Progenitor cell of endocrine pancreas (in vitro differentiated cells): ENCODE measurements at regions not wholly inside any gene's neighbourhood (a gene's known extent, or its start where the extent isn't known, plus 50 kb on each side); places are given as distances from the start of the nearest gene placed in this dataset.

ENCODE experiments used
- DNase-seq: peaks from one replicate; pipeline ENCODE4 v3.0.0; 2021; ENCODE audit warnings: low spot score; ENCODE audit not compliant: unreplicated experiment
- H3K27ac Mint-ChIP-seq: 2 replicates; pipeline ENCODE4 v1.8.0; 2021; ENCODE audit warnings: mild to moderate bottlenecking, moderate library complexity, mixed read lengths
- H3K27me3 Mint-ChIP-seq: 2 replicates; pipeline ENCODE4 v1.8.0; 2021; ENCODE audit warnings: mixed read lengths
- H3K36me3 Mint-ChIP-seq: 2 replicates; pipeline ENCODE4 v1.8.0; 2022; ENCODE audit warnings: mixed read lengths; ENCODE audit not compliant: insufficient read depth
- H3K4me1 Mint-ChIP-seq: 2 replicates; pipeline ENCODE4 v1.8.0; 2021; ENCODE audit warnings: low read depth, mixed read lengths
- H3K4me3 Mint-ChIP-seq: 2 replicates; pipeline ENCODE4 v1.8.0; 2021; ENCODE audit warnings: low read depth, mild to moderate bottlenecking, moderate library complexity, mixed read lengths
- H3K9me3 Mint-ChIP-seq: 2 replicates; pipeline ENCODE4 v1.8.0; 2021; ENCODE audit warnings: low read depth, mixed read lengths
- CTCF ChIP-seq: fragments of 200-600 bp; sonication (generic); IDR thresholded peaks from one replicate; pipeline ENCODE4 v1.5.0; 2021; ENCODE audit warnings: antibody characterized with exemption, mild to moderate bottlenecking; ENCODE audit not compliant: unreplicated experiment

- no peak overlapping the region for H3K27ac Mint-ChIP-seq
- no peak for DNase-seq
- no peaks in the 10 kb centered on the region for H3K9me3 Mint-ChIP-seq
- no peak for TF ChIP-seq CTCF
- H3K4me3 Mint-ChIP-seq = no peak overlapping the region
- peaks cover 68% of the 10 kb centered on the region for H3K27me3 Mint-ChIP-seq
- H3K36me3 Mint-ChIP-seq = no peaks in the 10 kb centered on the region
- H3K4me1 Mint-ChIP-seq = no peaks in the 10 kb centered on the region
Measured at GRCh38 chr1:18548643-18549042, 67.9 kb downstream of the KLHDC7A start.

- H3K4me1 Mint-ChIP-seq = no peaks in the 10 kb centered on the region
- H3K27me3 Mint-ChIP-seq = peaks cover 70% of the 10 kb centered on the region
- H3K9me3 Mint-ChIP-seq = no peaks in the 10 kb centered on the region
- H3K4me3 Mint-ChIP-seq = no peak overlapping the region
- no peak for DNase-seq
- H3K27ac Mint-ChIP-seq = no peak overlapping the region
- no peak for TF ChIP-seq CTCF
- H3K36me3 Mint-ChIP-seq = no peaks in the 10 kb centered on the region
Measured at GRCh38 chr1:18549106-18549505, 68.4 kb downstream of the KLHDC7A start.

DNA sequence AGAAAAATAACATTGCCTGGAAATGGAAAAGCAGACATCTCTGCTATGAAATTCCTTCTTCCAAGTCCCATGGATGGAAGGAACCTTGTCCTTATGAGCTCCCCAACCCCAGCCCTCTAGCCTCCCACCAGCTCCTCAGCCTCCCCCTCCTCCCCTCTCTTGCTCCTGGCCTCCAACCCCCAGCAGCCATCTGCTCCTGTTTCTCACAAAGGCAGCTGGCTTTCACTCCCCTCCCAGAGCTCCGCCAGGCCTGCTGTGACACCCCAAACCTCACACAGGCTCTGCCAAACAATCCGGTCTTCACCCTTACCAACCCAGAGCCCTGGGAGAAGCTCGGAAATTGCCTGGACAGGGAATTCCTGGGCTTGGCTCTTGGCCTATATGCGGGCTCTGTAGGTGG, 69.2 kb downstream of the KLHDC7A start:
- no peaks in the 10 kb centered on the region for H3K9me3 Mint-ChIP-seq
- no peak overlapping the region for H3K27ac Mint-ChIP-seq
- H3K4me3 Mint-ChIP-seq = no peak overlapping the region
- H3K27me3 Mint-ChIP-seq = peaks cover 73% of the 10 kb centered on the region
- no peak for TF ChIP-seq CTCF
- no peak for DNase-seq
- H3K36me3 Mint-ChIP-seq = no peaks in the 10 kb centered on the region
- no peaks in the 10 kb centered on the region for H3K4me1 Mint-ChIP-seq

DNA sequence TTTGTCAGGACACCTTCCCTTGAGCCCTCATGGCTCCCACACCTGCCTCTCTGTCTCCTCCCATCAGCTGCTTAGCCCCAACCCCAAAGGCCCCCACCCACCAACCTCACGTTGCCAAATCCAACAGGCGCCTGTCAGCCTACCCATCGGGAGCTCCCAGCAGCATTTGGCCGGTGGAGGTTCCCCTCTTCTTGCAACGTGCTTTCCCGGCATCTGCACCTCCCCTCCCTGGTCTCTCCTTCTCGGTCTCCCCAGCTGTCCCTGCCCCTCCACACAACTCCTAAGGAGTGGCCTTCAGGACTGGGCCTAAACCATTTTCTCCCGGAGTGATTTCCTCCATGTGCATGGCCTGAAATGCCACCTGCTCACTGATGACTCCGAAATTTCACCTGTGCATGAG, 71.9 kb downstream of the KLHDC7A start:
- Mint-ChIP-seq H3K27me3 (peaks cover 63% of the 10 kb centered on the region), H3K4me3 (no peak overlapping the region), H3K4me1 (peaks cover 3% of the 10 kb centered on the region), H3K27ac (no peak overlapping the region), H3K9me3 (no peaks in the 10 kb centered on the region), H3K36me3 (no peaks in the 10 kb centered on the region)
- TF ChIP-seq CTCF = no peak
- DNase-seq = no peak

DNA sequence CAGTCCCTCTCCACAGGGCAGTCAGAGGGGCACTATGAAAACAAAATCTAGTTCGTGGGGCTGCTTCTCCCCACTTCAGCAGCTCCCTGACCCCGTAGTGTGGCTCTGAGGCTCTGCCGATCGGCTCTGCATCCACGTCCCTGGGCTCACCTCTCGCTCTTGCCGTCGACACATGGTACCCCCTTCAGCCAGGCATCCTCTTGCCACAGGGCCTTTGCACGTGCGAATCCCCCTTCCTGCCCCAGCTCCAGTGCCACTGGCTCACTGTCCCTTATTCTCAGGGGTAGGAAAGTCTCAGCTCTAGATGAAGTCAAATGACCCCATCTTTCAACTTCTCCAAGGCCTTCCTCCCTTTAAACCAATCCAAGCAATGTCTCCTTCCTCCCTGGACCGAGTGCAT, 72.7 kb downstream of the KLHDC7A start:
- peaks cover 9% of the 10 kb centered on the region for H3K4me1 Mint-ChIP-seq
- H3K4me3 Mint-ChIP-seq = no peak overlapping the region
- no peaks in the 10 kb centered on the region for H3K9me3 Mint-ChIP-seq
- H3K27ac Mint-ChIP-seq = no peak overlapping the region
- DNase-seq = no peak
- peaks cover 65% of the 10 kb centered on the region for H3K27me3 Mint-ChIP-seq
- TF ChIP-seq CTCF = no peak
- no peaks in the 10 kb centered on the region for H3K36me3 Mint-ChIP-seq
